RWPE2 (cell line): ENCODE measurements at regions not wholly inside any gene's neighbourhood (a gene's known extent, or its start where the extent isn't known, plus 50 kb on each side); places are given as distances from the start of the nearest gene placed in this dataset.

ENCODE experiments used
- ATAC-seq: fragments of 200-7000 bp; cut with Tn5 transposase; 3 replicates; pipeline ENCODE4 v1.9.1; 2021; ENCODE audit warnings: low read depth
- DNase-seq: peaks from one replicate; pipeline ENCODE4 v3.0.0-alpha.2; 2020; ENCODE audit warnings: low spot score
- H3K27ac ChIP-seq: fragments of 450-650 bp; 2 replicates; pipeline ENCODE4 v1.5.1; 2017; ENCODE audit warnings: mild to moderate bottlenecking; ENCODE audit not compliant: poor library complexity, severe bottlenecking
- H3K27me3 ChIP-seq: fragments of 250-450 bp; sonication (Bioruptor Pico); 2 replicates; pipeline ENCODE4 v1.5.1; 2021; ENCODE audit warnings: mild to moderate bottlenecking, moderate library complexity; ENCODE audit not compliant: insufficient read depth, poor library complexity, severe bottlenecking
- H3K36me3 ChIP-seq: fragments of 250-450 bp; sonication (Bioruptor Pico); 2 replicates; pipeline ENCODE4 v1.5.1; 2020; ENCODE audit warnings: low read depth, mild to moderate bottlenecking, moderate library complexity
- H3K4me1 ChIP-seq: fragments of 250-450 bp; sonication (Bioruptor Pico); 2 replicates; pipeline ENCODE4 v1.5.1; 2021; ENCODE audit warnings: mild to moderate bottlenecking, moderate library complexity; ENCODE audit not compliant: insufficient read depth, poor library complexity, severe bottlenecking
- H3K4me3 ChIP-seq: fragments of 250-450 bp; sonication (Bioruptor Pico); 2 replicates; pipeline ENCODE4 v1.5.1; 2021; ENCODE audit warnings: mild to moderate bottlenecking, moderate library complexity; ENCODE audit not compliant: severe bottlenecking
- H3K9me3 ChIP-seq: fragments of 250-450 bp; sonication (Bioruptor Pico); 2 replicates; pipeline ENCODE4 v1.5.1; 2021; ENCODE audit warnings: mild to moderate bottlenecking, moderate library complexity; ENCODE audit not compliant: severe bottlenecking
- TF ChIP-seq, protein P1 (sequence below): fragments of 450-650 bp; IDR thresholded peaks from one replicate; pipeline ENCODE4 v1.5.1; 2017; ENCODE audit warnings: mild to moderate bottlenecking, moderate library complexity; ENCODE audit not compliant: poor library complexity, severe bottlenecking

DNA sequence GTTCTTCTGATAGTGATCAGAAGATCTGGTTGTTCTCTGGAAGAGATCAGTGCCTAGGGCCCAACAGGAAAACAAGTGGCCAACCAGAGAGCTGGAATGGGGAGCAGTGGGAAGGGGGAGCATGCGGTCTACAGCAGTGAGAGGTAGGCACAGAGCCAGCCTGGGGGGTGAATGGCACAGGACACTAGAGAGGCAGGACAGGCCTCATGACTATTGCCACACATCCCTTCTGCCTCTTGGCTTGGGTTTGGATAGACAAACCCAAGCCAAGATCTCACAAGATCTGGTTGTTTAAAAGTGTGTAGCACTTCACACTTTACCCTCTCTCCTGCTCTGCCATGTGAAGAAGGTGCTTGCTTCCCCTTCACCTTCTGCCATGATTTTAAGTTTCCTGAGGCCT, 224.4 kb downstream of the ARHGAP12 start:
- ATAC-seq (no peak), DNase-seq (no peak)
- Histone ChIP-seq H3K9me3 (no peaks in the 10 kb centered on the region), H3K4me3 (no peak overlapping the region), H3K27ac (no peak overlapping the region), H3K27me3 (no peaks in the 10 kb centered on the region), H3K36me3 (no peaks in the 10 kb centered on the region), H3K4me1 (peaks cover 9% of the 10 kb centered on the region)
- TF ChIP-seq, protein P1, sequence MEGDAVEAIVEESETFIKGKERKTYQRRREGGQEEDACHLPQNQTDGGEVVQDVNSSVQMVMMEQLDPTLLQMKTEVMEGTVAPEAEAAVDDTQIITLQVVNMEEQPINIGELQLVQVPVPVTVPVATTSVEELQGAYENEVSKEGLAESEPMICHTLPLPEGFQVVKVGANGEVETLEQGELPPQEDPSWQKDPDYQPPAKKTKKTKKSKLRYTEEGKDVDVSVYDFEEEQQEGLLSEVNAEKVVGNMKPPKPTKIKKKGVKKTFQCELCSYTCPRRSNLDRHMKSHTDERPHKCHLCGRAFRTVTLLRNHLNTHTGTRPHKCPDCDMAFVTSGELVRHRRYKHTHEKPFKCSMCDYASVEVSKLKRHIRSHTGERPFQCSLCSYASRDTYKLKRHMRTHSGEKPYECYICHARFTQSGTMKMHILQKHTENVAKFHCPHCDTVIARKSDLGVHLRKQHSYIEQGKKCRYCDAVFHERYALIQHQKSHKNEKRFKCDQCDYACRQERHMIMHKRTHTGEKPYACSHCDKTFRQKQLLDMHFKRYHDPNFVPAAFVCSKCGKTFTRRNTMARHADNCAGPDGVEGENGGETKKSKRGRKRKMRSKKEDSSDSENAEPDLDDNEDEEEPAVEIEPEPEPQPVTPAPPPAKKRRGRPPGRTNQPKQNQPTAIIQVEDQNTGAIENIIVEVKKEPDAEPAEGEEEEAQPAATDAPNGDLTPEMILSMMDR = no peak

DNA sequence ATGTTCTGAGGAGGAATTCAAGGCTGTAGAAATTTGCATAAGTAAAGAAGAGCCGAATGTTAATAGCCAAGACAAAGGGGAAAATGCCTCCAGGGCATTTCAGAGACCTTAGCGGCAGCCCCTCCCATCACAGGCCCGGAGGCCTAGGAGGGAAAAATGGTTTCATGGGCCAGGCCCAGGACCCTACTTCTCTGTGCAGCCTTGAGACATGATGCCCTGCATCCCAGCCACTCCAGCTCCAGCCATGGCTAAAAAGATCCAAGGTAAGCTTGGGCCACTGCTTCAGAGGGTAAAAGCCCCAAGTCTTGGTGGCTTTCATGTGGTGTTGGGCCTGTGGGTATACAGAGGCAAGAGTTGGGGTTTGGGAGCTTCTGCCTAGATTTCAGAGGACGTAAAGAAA, 225.7 kb downstream of the ARHGAP12 start:
- TF ChIP-seq, protein P1 = no peak
- ATAC-seq (no peak), DNase-seq (no peak)
- Histone ChIP-seq H3K4me3 (no peak overlapping the region), H3K9me3 (no peaks in the 10 kb centered on the region), H3K4me1 (peaks cover 12% of the 10 kb centered on the region), H3K36me3 (no peaks in the 10 kb centered on the region), H3K27ac (no peak overlapping the region), H3K27me3 (no peaks in the 10 kb centered on the region)

DNA sequence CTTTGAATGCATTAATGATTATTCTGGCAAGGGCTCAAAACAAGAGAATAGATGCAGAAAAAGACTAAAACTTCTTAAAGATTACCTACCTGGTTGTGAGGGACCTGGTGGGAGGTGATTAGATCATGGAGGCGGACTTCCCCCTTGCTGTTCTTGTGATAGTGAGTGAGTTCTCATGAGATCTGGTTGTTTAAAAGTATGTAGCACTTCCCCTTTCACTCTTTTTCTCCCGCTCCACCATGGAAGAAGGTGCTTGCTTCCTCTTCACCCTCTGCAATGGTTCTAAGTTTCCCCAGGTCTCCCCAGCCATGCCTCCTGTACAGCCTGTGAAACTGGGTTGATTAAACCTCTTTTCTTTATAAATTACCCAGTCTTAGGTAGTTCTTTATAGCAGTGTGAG, 226.6 kb downstream of the ARHGAP12 start:
- no peaks in the 10 kb centered on the region for H3K9me3 ChIP-seq
- DNase-seq (no peak), ATAC-seq (no peak)
- no peaks in the 10 kb centered on the region for H3K27me3 ChIP-seq
- H3K27ac ChIP-seq = no peak overlapping the region
- no peaks in the 10 kb centered on the region for H3K36me3 ChIP-seq
- H3K4me1 ChIP-seq = peaks cover 6% of the 10 kb centered on the region
- TF ChIP-seq, protein P1 = no peak
- H3K4me3 ChIP-seq = no peak overlapping the region

DNA sequence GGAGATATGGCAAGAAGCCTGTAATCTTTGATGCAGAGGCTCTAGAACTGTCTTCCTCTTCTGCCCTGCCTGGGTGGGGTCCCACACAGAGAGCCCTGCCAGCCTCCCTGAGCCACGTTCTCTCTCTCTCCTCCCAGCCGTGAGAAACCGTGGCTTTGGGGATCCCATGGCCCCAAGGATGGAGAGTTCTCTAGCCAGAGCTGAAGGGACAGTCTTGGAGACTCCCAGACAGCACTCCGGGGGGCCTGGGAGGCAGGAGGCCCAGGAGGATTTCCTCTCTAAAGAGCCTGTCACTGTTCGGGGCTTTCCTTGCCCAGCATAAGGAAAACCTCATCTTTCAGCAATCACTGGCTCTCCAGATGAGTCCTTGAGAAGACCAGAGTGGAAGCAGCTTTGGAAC, 227.1 kb downstream of the ARHGAP12 start:
- TF ChIP-seq, protein P1 = no peak
- DNase-seq = no peak
- H3K9me3 ChIP-seq = no peaks in the 10 kb centered on the region
- H3K27ac ChIP-seq = no peak overlapping the region
- no peak for ATAC-seq
- no peaks in the 10 kb centered on the region for H3K27me3 ChIP-seq
- H3K4me1 ChIP-seq = peaks cover 6% of the 10 kb centered on the region
- no peaks in the 10 kb centered on the region for H3K36me3 ChIP-seq
- no peak overlapping the region for H3K4me3 ChIP-seq

DNA sequence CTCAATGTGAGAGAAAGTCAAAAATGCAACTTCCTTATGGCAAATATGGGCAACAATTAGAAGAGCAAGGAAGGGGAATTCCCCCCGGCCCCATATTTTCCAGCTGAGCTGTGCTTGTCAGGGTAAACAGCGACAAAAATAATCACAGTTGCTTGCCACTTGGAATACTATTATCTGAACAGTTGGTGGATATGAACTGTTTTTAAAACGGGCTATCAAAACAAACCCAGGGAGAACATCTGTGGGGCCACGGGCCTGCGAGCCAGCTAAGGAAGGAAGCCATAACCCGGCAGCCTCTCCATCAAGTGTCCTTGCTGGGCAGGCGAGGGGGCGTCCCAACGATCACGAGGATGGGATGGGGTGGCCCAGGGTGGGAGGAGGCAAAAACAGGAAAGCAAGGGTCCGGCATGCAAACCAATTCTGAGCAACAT, 228.4 kb downstream of the ARHGAP12 start:
- no peak overlapping the region for H3K27ac ChIP-seq
- ATAC-seq = no peak
- no peak for DNase-seq
- H3K36me3 ChIP-seq = no peaks in the 10 kb centered on the region
- no peak overlapping the region for H3K4me3 ChIP-seq
- H3K4me1 ChIP-seq = peaks cover 6% of the 10 kb centered on the region
- TF ChIP-seq, protein P1 = no peak
- H3K27me3 ChIP-seq = no peaks in the 10 kb centered on the region
- no peaks in the 10 kb centered on the region for H3K9me3 ChIP-seq
